HG02759 (cell line): ENCODE measurements at regions not wholly inside any gene's neighbourhood (a gene's known extent, or its start where the extent isn't known, plus 50 kb on each side); places are given as distances from the start of the nearest gene placed in this dataset.
A peak's percentile ranks its signal among the peaks of the same experiment; 100 is the strongest.

Source experiments
- ATAC-seq: cut with Tn5 transposase; IDR thresholded peaks from one replicate; pipeline ENCODE4 v1.9.1; 2021; ENCODE audit warnings: mild to moderate bottlenecking, moderate library complexity; ENCODE audit not compliant: unreplicated experiment

- no peak for ATAC-seq
Measured at GRCh38 chr4:153939570-153939969, 150.7 kb upstream of the SFRP2 start.

GRCh38 chr4:153938994-153939393 is 150.1 kb upstream of the SFRP2 start:
- no peak for ATAC-seq

- ATAC-seq, result no peak
Measured at GRCh38 chr4:153937289-153937688, 148.4 kb upstream of the SFRP2 start.

- ATAC-seq, result no peak
Measured at GRCh38 chr4:153936121-153936520, 147.2 kb upstream of the SFRP2 start.

- ATAC-seq, result no peak
Measured at GRCh38 chr4:153934688-153935017, 145.8 kb upstream of the SFRP2 start.

- no peak for ATAC-seq
Measured at GRCh38 chr4:153933915-153934687, 145.2 kb upstream of the SFRP2 start.

GRCh38 chr4:153931804-153932203 is 142.9 kb upstream of the SFRP2 start:
- no peak for ATAC-seq

- no peak for ATAC-seq
Measured at GRCh38 chr4:153929675-153930074, 140.8 kb upstream of the SFRP2 start.

- no peak for ATAC-seq
Measured at GRCh38 chr4:153927451-153927850, 138.6 kb upstream of the SFRP2 start.

GRCh38 chr4:153922148-153922547 is 133.3 kb upstream of the SFRP2 start:
- no peak for ATAC-seq

- ATAC-seq, result no peak
Measured at GRCh38 chr4:153919667-153920066, 130.8 kb upstream of the SFRP2 start.

- ATAC-seq, result peak; percentile 99
Measured at GRCh38 chr4:153916273-153916755, 127.4 kb upstream of the SFRP2 start.

- ATAC-seq, result no peak
Measured at GRCh38 chr4:153912301-153912700, 123.4 kb upstream of the SFRP2 start.

GRCh38 chr4:153909672-153910071 is 120.8 kb upstream of the SFRP2 start:
- ATAC-seq, result no peak

GRCh38 chr4:153906231-153906630 is 117.3 kb upstream of the SFRP2 start:
- ATAC-seq, result no peak

GRCh38 chr4:153905231-153905630 is 116.3 kb upstream of the SFRP2 start:
- no peak for ATAC-seq

- ATAC-seq, result no peak
Measured at GRCh38 chr4:153904011-153904410, 115.1 kb upstream of the SFRP2 start.

GRCh38 chr4:153901220-153901619 is 112.3 kb upstream of the SFRP2 start:
- no peak for ATAC-seq

- ATAC-seq, result no peak
Measured at GRCh38 chr4:153900426-153900825, 111.5 kb upstream of the SFRP2 start.

GRCh38 chr4:153890761-153891160 is 101.9 kb upstream of the SFRP2 start:
- ATAC-seq, result no peak

- ATAC-seq, result no peak
Measured at GRCh38 chr4:153887217-153887616, 98.3 kb upstream of the SFRP2 start.

GRCh38 chr4:153884325-153884724 is 95.4 kb upstream of the SFRP2 start:
- ATAC-seq, result no peak

GRCh38 chr4:153880983-153881382 is 92.1 kb upstream of the SFRP2 start:
- ATAC-seq, result no peak
